Bronchial epithelial cell (primary cell): ENCODE measurements at regions not wholly inside any gene's neighbourhood (a gene's known extent, or its start where the extent isn't known, plus 50 kb on each side); places are given as distances from the start of the nearest gene placed in this dataset.

Source experiments
- DNase-seq: peaks from one replicate; pipeline ENCODE4 v3.0.0-alpha.2; 2010; ENCODE audit warnings: low read depth
- FAIRE-seq: peaks from 2 replicates; lab custom pipeline; 2011; peaks lifted over from hg19 to GRCh38; lab: Jason Lieb, UNC
- H3K27me3 ChIP-seq: 2 replicates; pipeline ENCODE4 v1.5.1; 2011; ENCODE audit warnings: low read length; ENCODE audit not compliant: control insufficient read depth, insufficient read depth
- H3K36me3 ChIP-seq: 2 replicates; pipeline ENCODE4 v1.5.1; 2011; ENCODE audit warnings: low read length; ENCODE audit not compliant: control insufficient read depth, insufficient read depth
- H3K4me3 ChIP-seq: 2 replicates; pipeline ENCODE4 v1.5.1; 2011; ENCODE audit warnings: mild to moderate bottlenecking, low read depth, low read length, control low read depth
- TF ChIP-seq, protein P1 (sequence below): IDR thresholded peaks from 2 replicates; pipeline ENCODE4 v1.5.1; 2011; ENCODE audit warnings: mild to moderate bottlenecking, moderate library complexity, low read length, control low read depth, inconsistent platforms; ENCODE audit not compliant: insufficient read depth, severe bottlenecking

DNA sequence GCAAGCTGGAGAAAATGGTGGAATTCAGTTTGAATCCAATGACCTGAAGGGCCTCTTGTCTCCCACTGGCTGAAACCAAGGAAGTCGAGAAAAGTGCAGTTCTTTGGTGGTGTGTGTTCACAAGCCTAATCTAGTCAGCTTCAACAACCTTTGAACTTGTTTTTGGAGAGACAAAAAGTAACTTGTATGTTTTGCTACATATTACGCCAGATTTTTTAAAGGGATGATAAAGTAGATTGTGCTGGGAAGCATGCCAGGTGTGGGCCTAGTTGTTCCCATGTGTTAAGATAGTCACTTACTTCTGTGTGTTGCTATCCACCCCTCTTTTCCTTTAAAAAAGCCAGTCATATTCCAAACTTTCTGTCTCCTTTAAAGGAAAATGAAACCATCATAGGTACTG, 79.7 kb upstream of the FAM3C start:
- Histone ChIP-seq H3K27me3 (no peaks in the 10 kb centered on the region), H3K4me3 (no peak overlapping the region), H3K36me3 (no peaks in the 10 kb centered on the region)
- DNase-seq (no peak), FAIRE-seq (no peak)
- TF ChIP-seq, protein P1, sequence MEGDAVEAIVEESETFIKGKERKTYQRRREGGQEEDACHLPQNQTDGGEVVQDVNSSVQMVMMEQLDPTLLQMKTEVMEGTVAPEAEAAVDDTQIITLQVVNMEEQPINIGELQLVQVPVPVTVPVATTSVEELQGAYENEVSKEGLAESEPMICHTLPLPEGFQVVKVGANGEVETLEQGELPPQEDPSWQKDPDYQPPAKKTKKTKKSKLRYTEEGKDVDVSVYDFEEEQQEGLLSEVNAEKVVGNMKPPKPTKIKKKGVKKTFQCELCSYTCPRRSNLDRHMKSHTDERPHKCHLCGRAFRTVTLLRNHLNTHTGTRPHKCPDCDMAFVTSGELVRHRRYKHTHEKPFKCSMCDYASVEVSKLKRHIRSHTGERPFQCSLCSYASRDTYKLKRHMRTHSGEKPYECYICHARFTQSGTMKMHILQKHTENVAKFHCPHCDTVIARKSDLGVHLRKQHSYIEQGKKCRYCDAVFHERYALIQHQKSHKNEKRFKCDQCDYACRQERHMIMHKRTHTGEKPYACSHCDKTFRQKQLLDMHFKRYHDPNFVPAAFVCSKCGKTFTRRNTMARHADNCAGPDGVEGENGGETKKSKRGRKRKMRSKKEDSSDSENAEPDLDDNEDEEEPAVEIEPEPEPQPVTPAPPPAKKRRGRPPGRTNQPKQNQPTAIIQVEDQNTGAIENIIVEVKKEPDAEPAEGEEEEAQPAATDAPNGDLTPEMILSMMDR, result no peak

DNA sequence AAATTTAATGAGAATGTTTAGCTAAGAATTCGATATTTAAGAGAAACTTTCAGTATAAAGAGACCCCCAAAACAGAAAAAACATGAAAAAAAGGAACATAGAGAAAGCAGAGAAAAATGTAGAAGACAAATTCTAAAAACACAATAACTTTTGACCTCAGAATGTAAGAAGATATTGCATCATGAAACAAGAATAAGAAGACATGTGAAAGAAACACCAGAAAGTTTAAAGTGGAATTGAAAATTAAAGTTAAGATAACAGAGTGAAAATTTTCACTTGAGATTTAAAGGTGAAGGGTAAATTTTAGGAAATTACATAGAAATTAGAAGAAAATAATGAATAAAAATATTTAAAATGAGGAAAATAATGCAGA, 78.2 kb upstream of the FAM3C start:
- no peak for FAIRE-seq
- TF ChIP-seq, protein P1, result no peak
- H3K4me3 ChIP-seq, result no peak overlapping the region
- DNase-seq, result no peak
- H3K27me3 ChIP-seq, result no peaks in the 10 kb centered on the region
- no peaks in the 10 kb centered on the region for H3K36me3 ChIP-seq

DNA sequence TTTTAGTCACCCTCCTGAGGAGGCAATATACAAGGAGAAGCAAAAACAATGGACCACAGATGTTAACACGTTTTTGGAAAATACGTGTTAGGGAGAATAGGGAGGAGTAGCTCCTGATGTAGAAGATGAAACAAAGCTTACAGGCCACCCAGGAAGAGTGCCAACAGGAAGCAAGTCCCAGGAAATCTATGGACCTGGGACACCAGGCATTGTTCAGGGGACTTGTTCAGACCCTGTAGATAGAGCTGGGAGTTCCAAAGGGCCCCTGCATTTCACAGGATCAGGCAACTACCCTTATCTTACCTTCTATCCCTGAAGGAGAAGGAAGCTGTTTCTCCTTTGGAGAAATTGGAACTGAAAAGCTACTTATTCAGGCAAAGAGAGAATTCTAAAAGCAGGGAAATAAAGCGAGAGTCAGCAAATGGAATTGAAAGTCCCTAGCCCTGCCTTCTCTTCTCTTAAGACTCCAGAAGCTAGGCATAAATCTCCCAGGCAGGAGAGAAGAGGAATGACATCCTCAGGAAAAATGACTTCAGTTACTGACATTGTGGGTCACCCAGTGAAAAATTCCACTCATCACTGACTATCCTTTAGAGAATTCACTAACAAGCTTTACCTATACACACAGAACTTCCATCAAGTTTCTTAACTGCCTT, 77.7 kb upstream of the FAM3C start:
- TF ChIP-seq, protein P1, result no peak
- Histone ChIP-seq H3K36me3 (no peaks in the 10 kb centered on the region), H3K27me3 (no peaks in the 10 kb centered on the region), H3K4me3 (no peak overlapping the region)
- no peak for DNase-seq
- FAIRE-seq, result no peak

DNA sequence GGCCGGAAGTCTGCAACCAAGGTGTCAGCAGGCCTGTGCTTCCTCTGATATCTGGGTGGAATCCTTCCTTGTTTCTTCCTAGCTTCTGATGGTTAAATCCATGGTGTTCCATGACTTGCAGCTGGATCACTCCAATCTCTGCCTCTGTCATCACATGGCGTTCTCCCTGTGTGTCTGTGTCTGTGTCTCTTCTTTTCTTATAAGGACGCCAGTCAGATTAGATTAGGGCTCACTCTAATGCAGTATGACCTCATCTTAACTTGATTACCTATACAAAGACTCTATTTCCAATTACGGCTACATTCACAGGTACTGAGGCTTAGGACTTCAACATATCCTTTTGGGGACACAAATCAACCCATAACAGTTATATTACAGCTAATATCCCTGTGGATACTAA, 70.3 kb upstream of the FAM3C start:
- H3K36me3 ChIP-seq, result no peaks in the 10 kb centered on the region
- no peak overlapping the region for H3K4me3 ChIP-seq
- DNase-seq (no peak), FAIRE-seq (no peak)
- TF ChIP-seq, protein P1, result no peak
- no peaks in the 10 kb centered on the region for H3K27me3 ChIP-seq

DNA sequence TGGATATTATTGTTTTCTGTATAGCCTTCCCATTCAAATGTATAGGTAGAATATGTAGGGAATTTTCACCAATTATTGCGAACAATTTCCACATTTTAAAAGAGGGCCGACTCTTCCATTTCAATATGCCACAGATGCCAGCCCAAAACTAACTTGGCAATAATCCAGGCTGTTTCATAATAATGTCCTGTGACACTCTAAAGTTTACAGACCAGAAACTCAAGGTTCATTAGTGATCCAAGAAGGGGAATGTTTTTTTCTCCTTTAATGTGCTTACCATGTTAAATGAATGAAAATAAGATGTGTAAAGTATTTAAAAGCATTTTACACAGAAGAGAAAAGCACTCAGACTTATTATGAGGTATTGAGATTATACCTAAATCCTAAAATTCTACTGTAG, 63.0 kb upstream of the FAM3C start:
- DNase-seq (no peak), FAIRE-seq (no peak)
- H3K36me3 ChIP-seq, result no peaks in the 10 kb centered on the region
- TF ChIP-seq, protein P1, result no peak
- H3K4me3 ChIP-seq, result no peak overlapping the region
- H3K27me3 ChIP-seq, result no peaks in the 10 kb centered on the region

DNA sequence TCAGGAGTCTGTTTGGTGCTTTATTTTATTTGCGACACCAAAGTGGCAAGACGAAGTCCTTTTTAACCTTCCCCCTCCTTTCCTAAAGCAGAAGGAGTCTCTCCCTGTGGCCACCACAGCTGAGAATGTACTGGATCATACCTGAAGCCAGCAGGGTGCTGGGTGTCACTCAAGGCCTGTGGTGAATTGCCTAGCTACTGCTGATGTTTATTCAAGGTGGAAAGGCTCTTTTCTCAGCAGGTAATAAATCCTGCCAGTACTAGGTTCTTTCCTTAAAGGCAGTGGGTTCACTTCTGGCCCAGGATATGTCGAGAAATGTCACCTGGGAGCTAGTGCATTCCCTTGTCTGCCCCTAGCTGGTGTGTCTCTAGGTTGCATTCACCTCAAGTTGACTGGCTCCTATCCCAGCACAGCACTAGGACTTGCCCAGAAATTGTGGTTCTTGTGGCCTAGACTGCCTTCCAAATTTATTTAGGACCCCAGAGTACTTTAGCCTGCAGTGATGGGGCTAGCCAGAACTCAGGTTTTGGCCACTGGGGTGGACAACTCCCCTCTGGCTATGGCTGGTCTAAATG, 60.8 kb upstream of the FAM3C start:
- DNase-seq (no peak), FAIRE-seq (no peak)
- H3K27me3 ChIP-seq, result no peaks in the 10 kb centered on the region
- H3K4me3 ChIP-seq, result no peak overlapping the region
- TF ChIP-seq, protein P1, result no peak
- no peaks in the 10 kb centered on the region for H3K36me3 ChIP-seq
